Thyroid gland (tissue), 4 donors: ENCODE measurements at regions not wholly inside any gene's neighbourhood (a gene's known extent, or its start where the extent isn't known, plus 50 kb on each side); places are given as distances from the start of the nearest gene placed in this dataset.

Source experiments
- DNase-seq, 2 donors: peaks; one replicate each; pipeline ENCODE4 v3.0.0-alpha.2; 2019
- H3K27ac ChIP-seq, 3 donors: fragments of 200-600 bp; sonication (generic); 1 replicate in 2 of 3; 2 replicates in 1 of 3; pipeline ENCODE4 v1.5.1; 2016 to 2019; ENCODE audit warnings: mild to moderate bottlenecking in 1 of 3, moderate library complexity in 1 of 3
- H3K27me3 ChIP-seq: fragments of 200-600 bp; sonication (generic); one replicate; pipeline ENCODE4 v1.5.1; 2019
- H3K36me3 ChIP-seq, 2 donors: fragments of 200-600 bp; sonication (generic); one replicate each; pipeline ENCODE4 v1.5.1; 2016 to 2019
- H3K4me1 ChIP-seq, 2 donors: fragments of 200-600 bp; sonication (generic); one replicate each; pipeline ENCODE4 v1.5.1; 2017 to 2019
- H3K4me3 ChIP-seq, 3 donors: fragments of 200-600 bp; sonication (generic); replicated peaks in 1 of 3; 1 replicate in 2 of 3; 2 replicates in 1 of 3; pipeline ENCODE4 v1.5.1; 2016; ENCODE audit warnings: mild to moderate bottlenecking in 1 of 3
- H3K9me3 ChIP-seq: fragments of 200-600 bp; sonication (generic); one replicate; pipeline ENCODE4 v1.5.1; 2017
- CTCF ChIP-seq, 6 experiments: fragments of 200-600 bp in 3 of 6; fragments of 450-650 bp in 3 of 6; sonication (generic) in 3 of 6; IDR thresholded peaks; one replicate each; pipeline ENCODE4 v1.5.1; 2016 to 2019; ENCODE audit warnings: antibody characterized with exemption in 6 of 6, mild to moderate bottlenecking in 2 of 6, inconsistent platforms in 1 of 6, moderate library complexity in 1 of 6
- POLR2A ChIP-seq, 2 donors: fragments of 450-650 bp; IDR thresholded peaks; one replicate each; pipeline ENCODE4 v1.6.1; 2017; ENCODE audit warnings: antibody characterized with exemption in 2 of 2, mild to moderate bottlenecking in 2 of 2, moderate library complexity in 1 of 2
- WGBS, 2 donors: methylation state at CpG; one replicate each; pipeline ENCODE4 v1.1.5; 2017; 5-methylcytosine and 5-hydroxymethylcytosine counted together
- intact Hi-C: fragments of 100-400 bp; cut with DNase I; formaldehyde crosslinking; loops from one replicate; pipeline ENCODE4 v1.15.1; 2023

GRCh38 chr17:71327376-71328059 is 793.3 kb upstream of the SOX9 start:
- no peak overlapping the region for H3K27ac ChIP-seq
- H3K36me3 ChIP-seq, result no peaks in the 10 kb centered on the region
- no peaks in the 10 kb centered on the region for H3K9me3 ChIP-seq
- TF ChIP-seq CTCF (IDR thresholded peaks at IDR 0.05) (no peak), POLR2A (IDR thresholded peaks at IDR 0.05) (no peak)
- WGBS, 2 donors, result 49 to 63% methylated on average over 5 of the region's 5 CpGs
- no peak for DNase-seq
- no peaks in the 10 kb centered on the region for H3K27me3 ChIP-seq
- no peak overlapping the region for H3K4me3 ChIP-seq
- H3K4me1 ChIP-seq, result no peaks in the 10 kb centered on the region
- intact Hi-C loops, result no loop called here

- H3K27me3 ChIP-seq, result no peaks in the 10 kb centered on the region
- 54 to 57% methylated on average over 5 of the region's 5 CpGs for WGBS, 2 donors
- no peaks in the 10 kb centered on the region for H3K9me3 ChIP-seq
- H3K36me3 ChIP-seq, result no peaks in the 10 kb centered on the region
- intact Hi-C loops, result no loop called here
- no peak for TF ChIP-seq POLR2A (IDR thresholded peaks at IDR 0.05)
- TF ChIP-seq CTCF (IDR thresholded peaks at IDR 0.05), result no peak
- H3K4me3 ChIP-seq, result no peak overlapping the region
- DNase-seq, result no peak
- H3K27ac ChIP-seq, result no peak overlapping the region
- H3K4me1 ChIP-seq, result no peaks in the 10 kb centered on the region
These were observed 791.3 kb upstream of the SOX9 start for GRCh38 chr17:71329310-71330098.

- TF ChIP-seq CTCF (IDR thresholded peaks at IDR 0.05), result no peak
- no peak for TF ChIP-seq POLR2A (IDR thresholded peaks at IDR 0.05)
- intact Hi-C loops, result no loop called here
- no peak overlapping the region for H3K27ac ChIP-seq
- H3K36me3 ChIP-seq, result no peaks in the 10 kb centered on the region
- H3K4me3 ChIP-seq, result no peak overlapping the region
- no peaks in the 10 kb centered on the region for H3K4me1 ChIP-seq
- WGBS, 2 donors, result 76 to 82% methylated on average over 2 of the region's 2 CpGs
- no peak for DNase-seq
- H3K27me3 ChIP-seq, result no peaks in the 10 kb centered on the region
- no peaks in the 10 kb centered on the region for H3K9me3 ChIP-seq
These were observed 790.8 kb upstream of the SOX9 start for GRCh38 chr17:71330099-71330375.

- Histone ChIP-seq H3K27me3 (no peaks in the 10 kb centered on the region), H3K4me1 (no peaks in the 10 kb centered on the region), H3K36me3 (no peaks in the 10 kb centered on the region), H3K27ac (no peak overlapping the region), H3K9me3 (no peaks in the 10 kb centered on the region), H3K4me3 (no peak overlapping the region)
- no peak for DNase-seq
- WGBS, 2 donors, result 84 to 86% methylated on average over 5 of the region's 5 CpGs
- intact Hi-C loops, result no loop called here
- no peak for TF ChIP-seq POLR2A (IDR thresholded peaks at IDR 0.05)
These were observed 789.0 kb upstream of the SOX9 start for GRCh38 chr17:71331754-71332325.

- DNase-seq, result no peak
- no peak overlapping the region for H3K27ac ChIP-seq
- no peak overlapping the region for H3K4me3 ChIP-seq
- no peaks in the 10 kb centered on the region for H3K36me3 ChIP-seq
- TF ChIP-seq POLR2A (IDR thresholded peaks at IDR 0.05), result no peak
- no peak for TF ChIP-seq CTCF (IDR thresholded peaks at IDR 0.05)
- no peaks in the 10 kb centered on the region for H3K9me3 ChIP-seq
- intact Hi-C loops, result no loop called here
- no peaks in the 10 kb centered on the region for H3K4me1 ChIP-seq
- 87 to 89% methylated on average over 2 of the region's 2 CpGs for WGBS, 2 donors
- no peaks in the 10 kb centered on the region for H3K27me3 ChIP-seq
These were observed 786.6 kb upstream of the SOX9 start for GRCh38 chr17:71334048-71334751.
